ENCODE measurements at regions not wholly inside any gene's neighbourhood (a gene's known extent, or its start where the extent isn't known, plus 50 kb on each side); places are given as distances from the start of the nearest gene placed in this dataset.

DNA sequence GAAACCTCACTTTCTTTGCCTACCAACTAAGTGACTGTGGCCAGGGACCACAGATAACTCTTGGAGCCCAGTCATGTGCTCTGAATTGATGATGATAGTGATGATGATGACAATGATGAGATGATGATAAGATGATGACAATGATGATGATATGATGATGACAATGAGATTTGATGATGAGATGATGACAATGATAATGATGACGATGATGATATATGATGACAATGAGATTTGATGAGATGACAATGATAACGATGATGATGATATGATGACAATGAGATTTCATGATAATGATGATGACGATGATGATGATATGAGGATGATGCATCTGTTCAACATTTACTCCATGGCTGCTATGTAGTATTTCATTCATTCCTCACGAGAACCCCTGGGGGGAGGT, 213.0 kb downstream of the ERCC6L2 start:
- H3K9me3 ChIP-seq = no peaks in the 10 kb centered on the region
- H3K4me3 ChIP-seq = no peak overlapping the region
- H3K4me1 ChIP-seq (replicated peaks) = no peaks in the 10 kb centered on the region
- no peak overlapping the region for H3K27ac ChIP-seq
- intact Hi-C loops (cut with DNase I) = no loop called here
- DNase-seq (ENCODE audit: low spot score) = no peak
- H3K27me3 ChIP-seq (replicated peaks; ENCODE audit: insufficient read depth) = no peaks in the 10 kb centered on the region
- H3K36me3 ChIP-seq = no peaks in the 10 kb centered on the region
- TF ChIP-seq POLR2AphosphoS5 (IDR thresholded peaks at IDR 0.05) = no peak
- TF ChIP-seq, protein P1, sequence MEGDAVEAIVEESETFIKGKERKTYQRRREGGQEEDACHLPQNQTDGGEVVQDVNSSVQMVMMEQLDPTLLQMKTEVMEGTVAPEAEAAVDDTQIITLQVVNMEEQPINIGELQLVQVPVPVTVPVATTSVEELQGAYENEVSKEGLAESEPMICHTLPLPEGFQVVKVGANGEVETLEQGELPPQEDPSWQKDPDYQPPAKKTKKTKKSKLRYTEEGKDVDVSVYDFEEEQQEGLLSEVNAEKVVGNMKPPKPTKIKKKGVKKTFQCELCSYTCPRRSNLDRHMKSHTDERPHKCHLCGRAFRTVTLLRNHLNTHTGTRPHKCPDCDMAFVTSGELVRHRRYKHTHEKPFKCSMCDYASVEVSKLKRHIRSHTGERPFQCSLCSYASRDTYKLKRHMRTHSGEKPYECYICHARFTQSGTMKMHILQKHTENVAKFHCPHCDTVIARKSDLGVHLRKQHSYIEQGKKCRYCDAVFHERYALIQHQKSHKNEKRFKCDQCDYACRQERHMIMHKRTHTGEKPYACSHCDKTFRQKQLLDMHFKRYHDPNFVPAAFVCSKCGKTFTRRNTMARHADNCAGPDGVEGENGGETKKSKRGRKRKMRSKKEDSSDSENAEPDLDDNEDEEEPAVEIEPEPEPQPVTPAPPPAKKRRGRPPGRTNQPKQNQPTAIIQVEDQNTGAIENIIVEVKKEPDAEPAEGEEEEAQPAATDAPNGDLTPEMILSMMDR (IDR thresholded peaks at IDR 0.05) = no peak
- TF ChIP-seq POLR2A (IDR thresholded peaks at IDR 0.05) = no peak
- WGBS = 69% methylated on average over 4 of the region's 4 CpGs

DNA sequence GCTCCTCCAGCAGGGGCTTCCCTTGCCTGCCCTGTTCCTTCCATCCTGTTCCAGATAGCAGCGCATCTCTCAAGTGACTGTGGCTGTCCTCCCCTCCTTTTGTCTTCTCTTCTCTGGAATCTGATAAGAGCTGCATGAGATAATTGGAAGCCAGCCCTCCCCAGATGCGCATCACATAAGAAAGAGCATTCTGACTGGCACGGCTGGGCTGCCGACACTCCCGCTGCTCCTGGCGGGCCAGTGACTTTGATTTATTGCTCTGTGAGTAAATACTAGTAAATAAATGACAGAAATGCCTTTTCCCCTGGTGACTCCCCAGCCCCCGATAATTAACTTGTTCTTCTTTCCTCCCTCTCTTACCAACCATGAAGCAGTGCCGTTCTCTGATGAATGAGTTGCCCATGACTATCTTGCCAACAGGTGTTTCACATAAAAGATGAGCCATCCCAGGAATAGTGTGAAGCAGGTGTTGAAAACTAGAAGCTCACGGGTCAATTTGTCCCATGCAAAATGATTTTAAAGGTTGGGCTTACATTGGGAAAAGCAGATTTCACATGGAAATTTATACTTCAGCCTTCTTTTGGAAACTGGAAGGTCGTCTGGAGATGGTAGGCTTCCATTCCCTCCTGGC, 212.3 kb downstream of the ERCC6L2 start:
- no peak for DNase-seq (ENCODE audit: low spot score)
- Histone ChIP-seq H3K9me3 (no peaks in the 10 kb centered on the region), H3K4me1 (replicated peaks) (no peaks in the 10 kb centered on the region), H3K27me3 (replicated peaks; ENCODE audit: insufficient read depth) (no peaks in the 10 kb centered on the region), H3K27ac (no peak overlapping the region), H3K4me3 (no peak overlapping the region), H3K36me3 (no peaks in the 10 kb centered on the region)
- intact Hi-C loops (cut with DNase I) = no loop called here
- 44% methylated on average over 10 of the region's 10 CpGs for WGBS
- TF ChIP-seq, protein P1 (IDR thresholded peaks at IDR 0.05) = no peak
- no peak for TF ChIP-seq POLR2AphosphoS5 (IDR thresholded peaks at IDR 0.05)
- TF ChIP-seq POLR2A (IDR thresholded peaks at IDR 0.05) = no peak

DNA sequence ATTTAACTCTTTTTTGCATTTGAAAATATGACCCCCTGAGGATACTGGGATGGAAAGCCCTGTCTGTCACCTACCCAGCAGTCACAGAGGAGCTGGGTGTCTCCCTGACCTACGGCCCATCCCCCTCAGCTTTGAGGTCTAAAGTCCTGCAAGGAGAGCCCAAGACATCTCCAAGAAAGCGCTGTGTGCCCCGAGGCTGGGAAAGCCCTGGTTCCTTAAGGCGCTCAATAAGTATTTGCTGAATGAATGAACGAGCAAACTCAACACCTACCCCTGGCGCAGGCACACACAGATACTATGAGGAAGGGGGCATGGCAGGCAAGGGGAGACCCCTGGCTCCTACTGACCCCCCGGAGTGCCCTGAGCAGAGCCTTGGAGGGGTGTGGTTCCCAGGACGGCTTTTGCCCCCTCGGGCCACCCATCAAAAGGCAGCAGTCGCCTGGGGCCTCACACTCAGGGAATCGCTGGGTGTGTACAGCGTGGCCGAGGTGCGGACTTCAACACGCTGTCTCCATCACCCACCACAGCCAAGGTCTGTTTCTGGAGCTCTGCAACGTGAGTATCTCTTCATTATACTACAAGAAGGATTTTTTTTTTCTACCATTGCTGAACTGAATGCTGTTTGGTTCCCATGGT, 211.6 kb downstream of the ERCC6L2 start:
- Histone ChIP-seq H3K4me3 (no peak overlapping the region), H3K27me3 (replicated peaks; ENCODE audit: insufficient read depth) (no peaks in the 10 kb centered on the region), H3K27ac (no peak overlapping the region), H3K4me1 (replicated peaks) (no peaks in the 10 kb centered on the region), H3K9me3 (no peaks in the 10 kb centered on the region), H3K36me3 (no peaks in the 10 kb centered on the region)
- DNase-seq (ENCODE audit: low spot score) = no peak
- 67% methylated on average over 16 of the region's 16 CpGs for WGBS
- intact Hi-C loops (cut with DNase I) = no loop called here
- TF ChIP-seq, protein P1 (IDR thresholded peaks at IDR 0.05) = no peak
- TF ChIP-seq POLR2AphosphoS5 (IDR thresholded peaks at IDR 0.05) (no peak), POLR2A (IDR thresholded peaks at IDR 0.05) (no peak)

GRCh38 chr9:96085491-96086143, 210.1 kb downstream of the ERCC6L2 start:
- DNase-seq (ENCODE audit: low spot score) = no peak
- Histone ChIP-seq H3K36me3 (no peaks in the 10 kb centered on the region), H3K27ac (no peak overlapping the region), H3K4me3 (no peak overlapping the region), H3K4me1 (replicated peaks) (no peaks in the 10 kb centered on the region), H3K9me3 (no peaks in the 10 kb centered on the region), H3K27me3 (replicated peaks; ENCODE audit: insufficient read depth) (no peaks in the 10 kb centered on the region)
- TF ChIP-seq POLR2A (IDR thresholded peaks at IDR 0.05) (no peak), POLR2AphosphoS5 (IDR thresholded peaks at IDR 0.05) (no peak)
- TF ChIP-seq, protein P1 (IDR thresholded peaks at IDR 0.05) = no peak
- WGBS = 85% methylated on average over 17 of the region's 17 CpGs
- intact Hi-C loops (cut with DNase I) = no loop called here

All from prostate gland (tissue), 2 donors.